GM23338 (cell line): ENCODE measurements at regions not wholly inside any gene's neighbourhood (a gene's known extent, or its start where the extent isn't known, plus 50 kb on each side); places are given as distances from the start of the nearest gene placed in this dataset.

Experiments used
- ATAC-seq: fragments of 200-7000 bp; cut with Tn5 transposase; 3 replicates; pipeline ENCODE4 v1.9.1; 2020
- DNase-seq: peaks from one replicate; pipeline ENCODE4 v3.0.0-alpha.2; 2015; ENCODE audit warnings: low spot score
- H2AFZ ChIP-seq: fragments of 200-600 bp; sonication (generic); 2 replicates; pipeline ENCODE4 v1.8.0; 2016; ENCODE audit warnings: antibody characterized with exemption, mild to moderate bottlenecking, moderate library complexity
- H3F3A ChIP-seq: fragments of 200-600 bp; sonication (generic); replicated peaks from 2 replicates; pipeline ENCODE4 v1.8.0; 2017; ENCODE audit warnings: antibody characterized with exemption, mixed run types, low read depth
- H3K27ac ChIP-seq: fragments of 200-600 bp; sonication (generic); 2 replicates; pipeline ENCODE4 v1.6.1; 2016; ENCODE audit warnings: low read depth
- H3K27me3 ChIP-seq: fragments of 200-600 bp; sonication (generic); 2 replicates; pipeline ENCODE4 v1.8.0; 2016; ENCODE audit warnings: mild to moderate bottlenecking, mixed run types, moderate library complexity; ENCODE audit not compliant: insufficient read depth
- H3K36me3 ChIP-seq: fragments of 200-600 bp; sonication (generic); 2 replicates; pipeline ENCODE4 v1.8.0; 2016; ENCODE audit warnings: mild to moderate bottlenecking; ENCODE audit not compliant: insufficient read depth
- H3K4me1 ChIP-seq: fragments of 200-600 bp; sonication (generic); 2 replicates; pipeline ENCODE4 v1.8.0; 2016; ENCODE audit warnings: mild to moderate bottlenecking, moderate library complexity; ENCODE audit not compliant: insufficient read depth
- H3K4me2 ChIP-seq: fragments of 200-600 bp; sonication (generic); 2 replicates; pipeline ENCODE4 v1.7.1; 2017; ENCODE audit warnings: mixed run types
- H3K4me3 ChIP-seq: fragments of 200-600 bp; sonication (generic); 2 replicates; pipeline ENCODE4 v1.6.1; 2016; ENCODE audit warnings: mixed run types
- H3K79me2 ChIP-seq: fragments of 200-600 bp; sonication (generic); replicated peaks from 2 replicates; pipeline ENCODE4 v1.8.0; 2017; ENCODE audit warnings: mild to moderate bottlenecking; ENCODE audit not compliant: insufficient read depth
- H3K9me2 ChIP-seq: fragments of 200-600 bp; sonication (generic); 2 replicates; pipeline ENCODE4 v1.8.0; 2017; ENCODE audit not compliant: insufficient read depth
- H4K20me1 ChIP-seq: fragments of 200-600 bp; sonication (generic); replicated peaks from 2 replicates; pipeline ENCODE4 v1.8.0; 2017; ENCODE audit warnings: mild to moderate bottlenecking; ENCODE audit not compliant: insufficient read depth
- H3K27ac Mint-ChIP-seq: 2 replicates; pipeline ENCODE4 v1.8.0; 2020; ENCODE audit warnings: inconsistent platforms, mild to moderate bottlenecking, moderate library complexity, mixed read lengths
- H3K27me3 Mint-ChIP-seq: 3 replicates; pipeline ENCODE4 v1.8.0; 2022; ENCODE audit warnings: low read depth, mild to moderate bottlenecking, moderate library complexity, mixed read lengths, inconsistent platforms; ENCODE audit not compliant: insufficient read depth, poor library complexity
- H3K36me3 Mint-ChIP-seq: 3 replicates; pipeline ENCODE4 v1.8.0; 2021; ENCODE audit warnings: low read depth, mild to moderate bottlenecking, inconsistent platforms, moderate library complexity, mixed read lengths
- H3K4me1 Mint-ChIP-seq: 3 replicates; pipeline ENCODE4 v1.8.0; 2020; ENCODE audit warnings: mild to moderate bottlenecking, inconsistent platforms, mixed read lengths
- H3K4me3 Mint-ChIP-seq: 3 replicates; pipeline ENCODE4 v1.8.0; 2021; ENCODE audit warnings: moderate library complexity, mild to moderate bottlenecking, inconsistent platforms, mixed read lengths
- H3K9me3 Mint-ChIP-seq: 3 replicates; pipeline ENCODE4 v1.8.0; 2020; ENCODE audit warnings: moderate library complexity, mild to moderate bottlenecking, inconsistent platforms, mixed read lengths
- CREB1 ChIP-seq: fragments of 250-450 bp; sonication (Bioruptor Pico); IDR thresholded peaks from 2 replicates; pipeline ENCODE4 v1.5.0; 2020; ENCODE audit warnings: low read depth, mild to moderate bottlenecking, moderate library complexity
- ETS1 ChIP-seq: IDR thresholded peaks from 2 replicates; pipeline ENCODE4 v1.6.1; 2016; ENCODE audit warnings: antibody characterized with exemption
- EZH2 ChIP-seq: fragments of 200-600 bp; sonication (generic); IDR thresholded peaks from one replicate; pipeline ENCODE4 v1.8.0; 2017; ENCODE audit warnings: antibody characterized with exemption, mild to moderate bottlenecking, low read depth; ENCODE audit not compliant: unreplicated experiment
- EZH2phosphoT487 ChIP-seq: fragments of 200-600 bp; sonication (generic); IDR thresholded peaks from one replicate; pipeline ENCODE4 v1.8.1; 2018; ENCODE audit warnings: antibody characterized with exemption; ENCODE audit not compliant: unreplicated experiment
- JUNB ChIP-seq: IDR thresholded peaks from one replicate; pipeline ENCODE4 v1.6.1; 2016; ENCODE audit warnings: antibody characterized with exemption; ENCODE audit not compliant: unreplicated experiment
- NANOG ChIP-seq: IDR thresholded peaks from 2 replicates; pipeline ENCODE4 v1.6.1; 2016; ENCODE audit warnings: antibody characterized with exemption, borderline replicate concordance
- POLR2AphosphoS5 ChIP-seq: IDR thresholded peaks from 2 replicates; pipeline ENCODE4 v1.6.1; 2016; ENCODE audit warnings: antibody characterized with exemption, low read depth
- REST ChIP-seq: IDR thresholded peaks from one replicate; pipeline ENCODE4 v1.6.1; 2018; ENCODE audit warnings: antibody characterized with exemption; ENCODE audit not compliant: unreplicated experiment
- STAT1 ChIP-seq: IDR thresholded peaks from one replicate; pipeline ENCODE4 v1.6.1; 2016; ENCODE audit warnings: antibody characterized with exemption; ENCODE audit not compliant: unreplicated experiment
- ZNF114 ChIP-seq: fragments of 250-450 bp; sonication (Bioruptor Pico); IDR thresholded peaks from 2 replicates; pipeline ENCODE4 v1.5.0; 2020; ENCODE audit warnings: mild to moderate bottlenecking, moderate library complexity
- ZNF331 ChIP-seq: fragments of 250-450 bp; sonication (Bioruptor Pico); IDR thresholded peaks from 2 replicates; pipeline ENCODE4 v1.5.0; 2020; ENCODE audit warnings: low read depth, mild to moderate bottlenecking, moderate library complexity
- ZNF462 ChIP-seq: fragments of 250-450 bp; sonication (Bioruptor Pico); IDR thresholded peaks from 2 replicates; pipeline ENCODE4 v1.5.0; 2020; ENCODE audit warnings: mild to moderate bottlenecking, moderate library complexity

GRCh38 chr4:8781641-8782040 is 90.0 kb downstream of the HMX1 start:
- Histone ChIP-seq H3K27ac (no peak overlapping the region), H3K36me3 (no peaks in the 10 kb centered on the region), H4K20me1 (no peaks in the 10 kb centered on the region), H2AFZ (no peak overlapping the region), H3K4me3 (no peak overlapping the region), H3F3A (no peaks in the 10 kb centered on the region), H3K4me1 (no peaks in the 10 kb centered on the region), H3K79me2 (no peaks in the 10 kb centered on the region), H3K27me3 (no peaks in the 10 kb centered on the region), H3K9me2 (no peaks in the 10 kb centered on the region), H3K4me2 (no peak overlapping the region)
- Mint-ChIP-seq H3K27ac (no peak overlapping the region), H3K4me3 (no peak overlapping the region), H3K36me3 (no peaks in the 10 kb centered on the region), H3K4me1 (no peaks in the 10 kb centered on the region), H3K27me3 (peaks cover 2% of the 10 kb centered on the region), H3K9me3 (no peaks in the 10 kb centered on the region)
- ATAC-seq (no peak), DNase-seq (no peak)
- TF ChIP-seq CREB1 (no peak), ZNF462 (CRISPR knock-in tag) (no peak), JUNB (no peak), ZNF331 (CRISPR knock-in tag) (no peak), NANOG (no peak), EZH2 (no peak), EZH2phosphoT487 (no peak), ZNF114 (CRISPR knock-in tag) (no peak), STAT1 (no peak), POLR2AphosphoS5 (no peak), ETS1 (no peak), REST (no peak)
